ENCODE measurements at regions not wholly inside any gene's neighbourhood (a gene's known extent, or its start where the extent isn't known, plus 50 kb on each side); places are given as distances from the start of the nearest gene placed in this dataset.

- Mint-ChIP-seq H3K27me3 (ENCODE audit: low read depth) (no peaks in the 10 kb centered on the region), H3K4me1 (peaks cover 12% of the 10 kb centered on the region), H3K9me3 (no peaks in the 10 kb centered on the region), H3K4me3 (no peak overlapping the region), H3K27ac (ENCODE audit: unreplicated experiment) (no peak overlapping the region), H3K36me3 (ENCODE audit: low read depth) (no peaks in the 10 kb centered on the region)
- TF ChIP-seq, protein P1, sequence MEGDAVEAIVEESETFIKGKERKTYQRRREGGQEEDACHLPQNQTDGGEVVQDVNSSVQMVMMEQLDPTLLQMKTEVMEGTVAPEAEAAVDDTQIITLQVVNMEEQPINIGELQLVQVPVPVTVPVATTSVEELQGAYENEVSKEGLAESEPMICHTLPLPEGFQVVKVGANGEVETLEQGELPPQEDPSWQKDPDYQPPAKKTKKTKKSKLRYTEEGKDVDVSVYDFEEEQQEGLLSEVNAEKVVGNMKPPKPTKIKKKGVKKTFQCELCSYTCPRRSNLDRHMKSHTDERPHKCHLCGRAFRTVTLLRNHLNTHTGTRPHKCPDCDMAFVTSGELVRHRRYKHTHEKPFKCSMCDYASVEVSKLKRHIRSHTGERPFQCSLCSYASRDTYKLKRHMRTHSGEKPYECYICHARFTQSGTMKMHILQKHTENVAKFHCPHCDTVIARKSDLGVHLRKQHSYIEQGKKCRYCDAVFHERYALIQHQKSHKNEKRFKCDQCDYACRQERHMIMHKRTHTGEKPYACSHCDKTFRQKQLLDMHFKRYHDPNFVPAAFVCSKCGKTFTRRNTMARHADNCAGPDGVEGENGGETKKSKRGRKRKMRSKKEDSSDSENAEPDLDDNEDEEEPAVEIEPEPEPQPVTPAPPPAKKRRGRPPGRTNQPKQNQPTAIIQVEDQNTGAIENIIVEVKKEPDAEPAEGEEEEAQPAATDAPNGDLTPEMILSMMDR (conservative IDR thresholded peaks at IDR 0.05): no peak
- no peak for DNase-seq (ENCODE audit: low read depth, low spot score)
Observed at GRCh38 chr2:220064111-220065030, 436.9 kb downstream of the SLC4A3 start.

DNA sequence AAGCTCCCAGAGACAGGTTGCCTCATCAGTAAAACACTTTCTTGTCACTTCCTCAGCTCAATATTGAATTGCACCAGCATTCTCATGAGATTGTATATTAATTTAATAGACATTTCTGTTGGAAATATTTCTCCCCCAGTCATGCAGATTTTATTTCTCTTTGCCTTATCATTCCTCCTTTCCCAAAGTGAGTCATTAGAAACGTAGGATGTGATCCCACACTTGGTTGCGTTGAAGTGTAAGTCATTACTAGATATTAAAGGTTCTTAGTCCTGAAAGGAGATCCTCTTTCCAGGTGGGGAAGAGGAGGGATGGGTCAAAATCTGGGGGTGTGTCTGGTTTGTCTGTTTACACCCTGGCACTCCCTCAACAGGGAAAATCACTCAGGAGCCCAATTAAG is 438.2 kb downstream of the SLC4A3 start:
- Mint-ChIP-seq H3K9me3 (no peaks in the 10 kb centered on the region), H3K27me3 (ENCODE audit: low read depth) (no peaks in the 10 kb centered on the region), H3K4me3 (no peak overlapping the region), H3K27ac (ENCODE audit: unreplicated experiment) (no peak overlapping the region), H3K36me3 (ENCODE audit: low read depth) (no peaks in the 10 kb centered on the region), H3K4me1 (peaks cover 12% of the 10 kb centered on the region)
- no peak for DNase-seq (ENCODE audit: low read depth, low spot score)
- TF ChIP-seq, protein P1 (conservative IDR thresholded peaks at IDR 0.05): no peak

- TF ChIP-seq, protein P1 (conservative IDR thresholded peaks at IDR 0.05): no peak
- no peak overlapping the region for H3K4me3 Mint-ChIP-seq
- peaks cover 18% of the 10 kb centered on the region for H3K4me1 Mint-ChIP-seq
- no peak for DNase-seq (ENCODE audit: low read depth, low spot score)
- no peaks in the 10 kb centered on the region for H3K27me3 Mint-ChIP-seq (ENCODE audit: low read depth)
- no peaks in the 10 kb centered on the region for H3K36me3 Mint-ChIP-seq (ENCODE audit: low read depth)
- no peaks in the 10 kb centered on the region for H3K9me3 Mint-ChIP-seq
- no peak overlapping the region for H3K27ac Mint-ChIP-seq (ENCODE audit: unreplicated experiment)
Observed at GRCh38 chr2:220068846-220069245, 441.4 kb downstream of the SLC4A3 start.

DNA sequence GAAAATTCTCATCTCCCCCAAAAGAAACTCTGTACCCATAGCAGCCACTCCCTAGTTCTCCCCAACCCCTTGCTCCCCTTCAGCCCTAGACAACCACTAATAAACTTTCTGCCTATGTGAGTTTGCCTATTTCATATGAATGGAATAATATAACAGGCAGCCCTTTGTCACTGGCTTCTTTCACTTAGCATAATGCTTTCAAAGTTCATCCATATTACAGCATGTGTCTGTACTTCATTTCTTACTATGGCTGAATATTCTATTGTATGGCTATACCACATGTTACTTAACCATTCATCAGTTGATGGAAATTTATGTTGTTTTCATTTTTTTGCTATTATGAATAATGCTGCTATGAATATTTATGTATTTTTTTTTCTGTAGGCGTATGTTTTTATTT is 442.9 kb downstream of the SLC4A3 start:
- Mint-ChIP-seq H3K27ac (ENCODE audit: unreplicated experiment) (no peak overlapping the region), H3K36me3 (ENCODE audit: low read depth) (no peaks in the 10 kb centered on the region), H3K4me3 (no peak overlapping the region), H3K4me1 (peaks cover 6% of the 10 kb centered on the region), H3K27me3 (ENCODE audit: low read depth) (no peaks in the 10 kb centered on the region), H3K9me3 (no peaks in the 10 kb centered on the region)
- TF ChIP-seq, protein P1 (conservative IDR thresholded peaks at IDR 0.05): no peak
- DNase-seq (ENCODE audit: low read depth, low spot score): no peak

DNA sequence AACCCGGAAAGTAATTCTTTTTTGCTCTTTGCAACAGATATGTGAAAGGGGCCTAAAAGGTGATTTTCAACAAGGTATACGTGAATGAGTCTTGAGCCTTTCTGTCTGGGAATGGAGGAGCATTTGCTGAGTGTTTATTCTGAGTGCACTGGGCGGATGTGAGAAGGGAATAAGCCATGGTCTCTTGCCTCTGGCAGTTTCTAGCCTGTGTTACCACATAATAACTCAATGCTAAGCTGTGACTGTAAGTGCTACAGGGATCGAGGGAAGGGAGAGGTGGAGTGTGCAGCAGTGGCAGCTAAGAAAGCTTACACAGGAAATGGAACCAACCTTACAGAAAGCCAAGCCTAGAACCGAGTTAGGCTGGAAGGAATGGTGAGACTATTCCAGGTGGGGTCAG is 444.3 kb downstream of the SLC4A3 start:
- no peak for DNase-seq (ENCODE audit: low read depth, low spot score)
- no peaks in the 10 kb centered on the region for H3K27me3 Mint-ChIP-seq (ENCODE audit: low read depth)
- TF ChIP-seq, protein P1 (conservative IDR thresholded peaks at IDR 0.05): no peak
- peaks cover 14% of the 10 kb centered on the region for H3K4me1 Mint-ChIP-seq
- no peaks in the 10 kb centered on the region for H3K9me3 Mint-ChIP-seq
- H3K4me3 Mint-ChIP-seq: no peak overlapping the region
- H3K27ac Mint-ChIP-seq (ENCODE audit: unreplicated experiment): peak overlapping the region; percentile 38
- H3K36me3 Mint-ChIP-seq (ENCODE audit: low read depth): no peaks in the 10 kb centered on the region
